ENCODE measurements at regions not wholly inside any gene's neighbourhood (a gene's known extent, or its start where the extent isn't known, plus 50 kb on each side); places are given as distances from the start of the nearest gene placed in this dataset.

- peak; percentile 91 for DNase-seq
Measured at GRCh38 chr2:235170536-235171521, 219.0 kb downstream of the SH3BP4 start.

GRCh38 chr2:235171550-235172031 is 219.8 kb downstream of the SH3BP4 start:
- no peak for DNase-seq

- DNase-seq, result no peak
Measured at GRCh38 chr2:235180642-235181041, 228.8 kb downstream of the SH3BP4 start.

- DNase-seq, result no peak
Measured at GRCh38 chr2:235183786-235184185, 232.0 kb downstream of the SH3BP4 start.

GRCh38 chr2:235187806-235188205 is 236.0 kb downstream of the SH3BP4 start:
- DNase-seq, result no peak

GRCh38 chr2:235191486-235191885 is 239.7 kb downstream of the SH3BP4 start:
- no peak for DNase-seq

GRCh38 chr2:235191978-235192377 is 240.2 kb downstream of the SH3BP4 start:
- no peak for DNase-seq

- no peak for DNase-seq
Measured at GRCh38 chr2:235194351-235194750, 242.5 kb downstream of the SH3BP4 start.

GRCh38 chr2:235194836-235195235 is 243.0 kb downstream of the SH3BP4 start:
- DNase-seq, result no peak

- DNase-seq, result no peak
Measured at GRCh38 chr2:235195921-235196320, 244.1 kb downstream of the SH3BP4 start.

- no peak for DNase-seq
Measured at GRCh38 chr2:235199128-235199527, 247.3 kb downstream of the SH3BP4 start.

GRCh38 chr2:235200216-235200615 is 248.4 kb downstream of the SH3BP4 start:
- no peak for DNase-seq

GRCh38 chr2:235201756-235202155 is 249.9 kb downstream of the SH3BP4 start:
- DNase-seq, result no peak

- DNase-seq, result no peak
Measured at GRCh38 chr2:235204948-235205347, 253.1 kb downstream of the SH3BP4 start.

- no peak for DNase-seq
Measured at GRCh38 chr2:235206399-235206798, 254.6 kb downstream of the SH3BP4 start.

- no peak for DNase-seq
Measured at GRCh38 chr2:235206980-235207579, 255.3 kb downstream of the SH3BP4 start.

GRCh38 chr2:235211056-235211455 is 259.2 kb downstream of the SH3BP4 start:
- no peak for DNase-seq

- DNase-seq, result no peak
Measured at GRCh38 chr2:235212501-235213158, 260.8 kb downstream of the SH3BP4 start.

GRCh38 chr2:235215248-235215647 is 263.4 kb downstream of the SH3BP4 start:
- DNase-seq, result no peak

- DNase-seq, result no peak
Measured at GRCh38 chr2:235216901-235217300, 265.1 kb downstream of the SH3BP4 start.

GRCh38 chr2:235217846-235218245 is 266.0 kb downstream of the SH3BP4 start:
- DNase-seq, result no peak

GRCh38 chr2:235218486-235218907 is 266.7 kb downstream of the SH3BP4 start:
- DNase-seq, result no peak

GRCh38 chr2:235219048-235219447 is 267.2 kb downstream of the SH3BP4 start:
- DNase-seq, result no peak
